ENCODE measurements at regions not wholly inside any gene's neighbourhood (a gene's known extent, or its start where the extent isn't known, plus 50 kb on each side); places are given as distances from the start of the nearest gene placed in this dataset.

DNA sequence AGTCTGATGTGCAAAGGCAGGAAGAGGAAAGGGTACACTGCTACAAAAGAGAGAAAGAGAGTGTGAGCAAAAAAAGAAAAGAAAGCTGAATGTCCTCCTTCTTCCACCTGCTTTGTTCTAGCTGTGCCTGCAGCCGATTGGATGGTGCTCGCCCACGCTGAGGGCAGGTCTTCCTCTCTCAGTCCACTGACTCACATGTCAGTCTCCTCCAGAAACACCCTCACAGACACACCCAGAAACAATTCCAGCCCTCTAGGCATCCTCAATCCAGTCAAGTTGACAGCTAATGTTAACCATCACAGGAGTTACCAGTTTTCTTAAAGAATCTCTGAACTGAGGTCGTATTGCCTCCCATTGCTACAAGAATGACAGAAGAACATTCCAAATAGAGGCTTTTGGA, 411.9 kb upstream of the SASH1 start:
- Histone ChIP-seq H3K36me3 (no peaks in the 10 kb centered on the region), H3K27me3 (replicated peaks) (no peaks in the 10 kb centered on the region), H3K9me3 (replicated peaks) (no peaks in the 10 kb centered on the region), H3K4me3 (no peak overlapping the region), H3K4me1 (replicated peaks) (no peaks in the 10 kb centered on the region), H3K27ac (no peak overlapping the region)
- DNase-seq (ENCODE audit: low read depth in 1 of 2, low spot score in 2 of 2): no peak

DNA sequence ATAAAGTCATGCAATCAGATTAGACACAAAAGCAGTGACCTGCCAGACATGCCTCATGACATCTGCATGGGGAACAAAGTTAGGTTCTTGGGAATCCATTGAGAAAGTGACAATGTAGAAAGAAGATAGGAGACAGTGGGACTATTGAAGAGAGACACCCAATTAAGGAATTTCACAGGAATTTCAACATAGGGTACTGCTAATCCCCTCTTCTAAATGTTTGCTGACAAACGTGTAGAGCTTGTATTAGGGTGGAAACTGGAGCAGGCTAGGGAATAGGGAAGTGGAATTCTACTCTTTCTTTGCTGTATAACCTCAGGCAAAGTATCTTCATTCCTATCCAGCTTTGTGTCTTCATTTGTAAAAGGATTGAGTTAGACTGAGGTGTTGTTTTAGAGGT, 409.4 kb upstream of the SASH1 start:
- Histone ChIP-seq H3K27ac (no peak overlapping the region), H3K36me3 (no peaks in the 10 kb centered on the region), H3K27me3 (replicated peaks) (no peaks in the 10 kb centered on the region), H3K9me3 (replicated peaks) (no peaks in the 10 kb centered on the region), H3K4me1 (replicated peaks) (no peaks in the 10 kb centered on the region), H3K4me3 (no peak overlapping the region)
- no peak for DNase-seq (ENCODE audit: low read depth in 1 of 2, low spot score in 2 of 2)

DNA sequence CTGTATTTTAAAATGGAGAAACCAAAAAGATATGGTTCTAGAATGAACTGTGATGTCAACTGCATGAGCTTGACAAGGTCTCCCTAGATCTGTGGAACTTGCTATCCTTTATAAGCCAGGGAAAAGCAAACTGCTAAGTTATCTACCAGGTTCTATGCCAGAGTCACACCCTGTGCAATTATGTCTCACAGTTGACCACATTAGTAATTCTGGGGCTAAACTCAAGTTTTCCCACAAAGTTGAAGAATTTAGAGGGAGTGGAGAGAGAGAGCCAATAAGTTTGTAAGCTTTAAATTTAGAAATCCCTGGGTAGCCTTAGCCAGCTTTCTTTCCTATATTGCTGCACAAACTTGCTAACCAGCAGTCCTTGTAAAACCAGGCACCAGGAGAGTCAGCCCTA, 407.0 kb upstream of the SASH1 start:
- DNase-seq (ENCODE audit: low read depth in 1 of 2, low spot score in 2 of 2): no peak
- Histone ChIP-seq H3K4me1 (replicated peaks) (peaks cover 2% of the 10 kb centered on the region; the same call in 1 of the 2 replicates), H3K4me3 (no peak overlapping the region), H3K36me3 (no peaks in the 10 kb centered on the region), H3K9me3 (replicated peaks) (no peaks in the 10 kb centered on the region), H3K27ac (no peak overlapping the region), H3K27me3 (replicated peaks) (no peaks in the 10 kb centered on the region)

DNA sequence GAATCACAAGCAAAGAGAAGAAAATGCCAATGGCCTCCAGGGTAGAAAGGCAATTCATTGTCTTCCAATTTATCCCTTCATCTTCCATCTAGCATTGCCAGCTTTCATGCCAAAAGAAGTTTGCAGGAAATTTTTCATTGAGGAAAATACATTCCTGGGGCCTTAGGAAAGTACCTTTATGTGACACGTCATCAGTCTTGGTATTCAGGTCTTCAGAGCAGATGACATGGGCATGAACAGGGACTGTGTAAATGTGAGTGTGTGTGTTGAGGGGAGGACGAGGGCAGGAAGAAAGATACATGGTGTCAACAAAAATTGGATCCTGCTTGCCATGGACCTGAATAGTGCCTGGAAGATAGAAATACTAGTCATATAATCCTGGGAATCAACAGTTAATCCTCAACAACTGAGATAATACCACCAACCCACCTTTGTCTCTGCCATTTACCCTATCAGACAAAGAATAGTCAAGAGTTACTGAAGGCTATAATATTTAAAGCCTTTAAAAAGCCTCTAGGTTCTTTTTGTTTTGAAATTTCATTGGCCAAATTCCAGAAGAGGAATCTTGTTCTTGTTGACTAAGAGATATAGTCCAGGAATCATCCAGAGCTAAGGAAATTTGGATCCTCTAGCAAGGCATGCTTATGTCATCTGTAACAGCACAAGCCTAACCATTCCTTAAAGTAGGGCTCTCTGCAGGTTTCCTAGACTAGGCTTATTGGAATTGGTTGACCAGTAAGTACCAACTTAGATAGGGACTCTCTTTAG, 405.8 kb upstream of the SASH1 start:
- Histone ChIP-seq H3K27ac (no peak overlapping the region), H3K27me3 (replicated peaks) (no peaks in the 10 kb centered on the region), H3K36me3 (no peaks in the 10 kb centered on the region), H3K4me1 (replicated peaks) (peaks cover 14% of the 10 kb centered on the region), H3K9me3 (replicated peaks) (no peaks in the 10 kb centered on the region), H3K4me3 (no peak overlapping the region)
- DNase-seq (ENCODE audit: low read depth in 1 of 2, low spot score in 2 of 2): no peak

DNA sequence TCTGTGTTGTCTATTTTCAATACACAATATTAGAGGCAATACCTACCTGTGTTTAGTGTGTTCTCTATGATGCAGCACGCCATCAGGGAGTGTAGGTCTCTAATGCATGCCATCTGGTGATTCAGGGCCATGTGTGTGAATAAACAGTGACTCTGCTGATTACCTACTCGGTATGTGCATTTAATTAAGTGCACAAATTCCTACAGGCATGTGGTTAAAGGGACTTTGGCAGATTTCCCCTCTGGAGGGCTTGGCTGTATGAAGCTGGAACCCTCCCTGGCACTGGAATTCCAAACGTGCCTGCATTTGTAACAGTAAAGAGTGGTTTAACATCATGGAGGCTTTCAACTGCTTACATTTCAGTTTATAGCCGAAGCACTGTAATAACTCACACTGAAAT, 401.5 kb upstream of the SASH1 start:
- Histone ChIP-seq H3K27me3 (replicated peaks) (no peaks in the 10 kb centered on the region), H3K4me1 (replicated peaks) (peaks cover 19% of the 10 kb centered on the region), H3K4me3 (no peak overlapping the region), H3K27ac (peak overlapping the region; percentile 29), H3K9me3 (replicated peaks) (no peaks in the 10 kb centered on the region), H3K36me3 (no peaks in the 10 kb centered on the region)
- peak; percentile 62 to 65 for DNase-seq (ENCODE audit: low read depth in 1 of 2, low spot score in 2 of 2)

DNA sequence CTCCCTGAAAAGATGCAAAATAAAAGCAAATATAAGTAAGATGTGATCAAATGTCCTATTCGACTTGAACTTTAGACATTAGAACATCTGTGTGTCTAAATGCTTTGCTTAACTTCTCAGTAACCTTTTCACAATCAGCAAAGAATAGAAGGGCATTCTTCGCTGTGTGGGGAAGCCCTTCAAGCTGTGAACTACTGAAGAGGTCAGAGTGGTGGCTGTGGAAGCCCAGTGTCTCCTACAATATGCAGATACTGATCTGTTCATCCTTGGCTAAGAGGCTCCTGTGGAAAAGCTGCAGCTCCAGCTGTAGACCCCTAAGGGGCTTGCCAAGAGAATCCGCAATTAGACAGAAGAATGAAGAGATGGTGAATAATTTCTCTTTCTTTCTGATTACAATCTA, 400.3 kb upstream of the SASH1 start:
- DNase-seq (ENCODE audit: low read depth in 1 of 2, low spot score in 2 of 2): no peak
- Histone ChIP-seq H3K27ac (no peak overlapping the region), H3K36me3 (no peaks in the 10 kb centered on the region), H3K4me1 (replicated peaks) (peaks cover 19% of the 10 kb centered on the region), H3K4me3 (no peak overlapping the region), H3K9me3 (replicated peaks) (no peaks in the 10 kb centered on the region; the same call in 1 of the 2 replicates), H3K27me3 (replicated peaks) (no peaks in the 10 kb centered on the region)

DNA sequence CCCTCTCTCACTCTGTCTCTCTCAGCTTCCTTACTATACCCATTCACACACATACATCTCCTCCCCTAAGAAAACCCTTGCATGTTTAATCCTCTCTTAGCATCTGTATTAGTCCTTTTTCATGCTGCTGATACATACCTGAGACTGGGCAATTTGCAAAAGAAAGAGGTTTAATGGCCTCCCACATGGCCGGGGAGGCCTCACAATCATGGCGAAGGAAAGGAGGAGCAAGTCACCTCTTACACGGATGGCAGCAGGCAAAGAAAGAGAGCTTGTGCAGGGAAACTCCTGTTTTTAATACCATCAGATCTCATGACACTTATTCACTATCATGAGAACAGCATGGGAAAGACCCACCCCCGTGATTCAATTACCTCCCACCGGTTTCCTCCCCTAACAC, 398.5 kb upstream of the SASH1 start:
- no peak overlapping the region for H3K4me3 ChIP-seq
- H3K27me3 ChIP-seq (replicated peaks): no peaks in the 10 kb centered on the region
- no peaks in the 10 kb centered on the region; the same call in 1 of the 2 replicates for H3K9me3 ChIP-seq (replicated peaks)
- H3K27ac ChIP-seq: no peak overlapping the region
- DNase-seq (ENCODE audit: low read depth in 1 of 2, low spot score in 2 of 2): no peak
- peaks cover 19% of the 10 kb centered on the region for H3K4me1 ChIP-seq (replicated peaks)
- H3K36me3 ChIP-seq: no peaks in the 10 kb centered on the region

DNA sequence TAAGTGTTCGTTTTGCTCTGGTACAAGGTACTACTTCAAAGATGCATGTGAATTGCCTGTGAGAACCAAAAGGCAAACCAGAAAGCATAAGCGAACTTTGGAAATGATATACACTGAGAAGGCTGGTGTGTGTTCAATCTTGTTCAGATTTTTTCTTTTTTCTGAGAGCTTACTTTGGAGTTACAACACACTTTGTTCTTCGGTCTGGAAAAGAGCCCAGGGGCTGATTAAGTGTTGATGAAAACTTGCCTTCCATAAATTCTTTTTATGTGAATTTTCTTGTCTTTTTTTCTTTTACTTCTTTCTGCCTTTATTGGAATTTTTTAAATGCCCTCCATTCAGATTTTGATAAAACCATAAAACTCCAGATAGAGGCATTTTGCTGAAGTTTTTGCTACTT, 395.1 kb upstream of the SASH1 start:
- Histone ChIP-seq H3K4me3 (no peak overlapping the region), H3K4me1 (replicated peaks) (peaks cover 17% of the 10 kb centered on the region)
- DNase-seq (ENCODE audit: low read depth in 1 of 2, low spot score in 2 of 2): no peak

DNA sequence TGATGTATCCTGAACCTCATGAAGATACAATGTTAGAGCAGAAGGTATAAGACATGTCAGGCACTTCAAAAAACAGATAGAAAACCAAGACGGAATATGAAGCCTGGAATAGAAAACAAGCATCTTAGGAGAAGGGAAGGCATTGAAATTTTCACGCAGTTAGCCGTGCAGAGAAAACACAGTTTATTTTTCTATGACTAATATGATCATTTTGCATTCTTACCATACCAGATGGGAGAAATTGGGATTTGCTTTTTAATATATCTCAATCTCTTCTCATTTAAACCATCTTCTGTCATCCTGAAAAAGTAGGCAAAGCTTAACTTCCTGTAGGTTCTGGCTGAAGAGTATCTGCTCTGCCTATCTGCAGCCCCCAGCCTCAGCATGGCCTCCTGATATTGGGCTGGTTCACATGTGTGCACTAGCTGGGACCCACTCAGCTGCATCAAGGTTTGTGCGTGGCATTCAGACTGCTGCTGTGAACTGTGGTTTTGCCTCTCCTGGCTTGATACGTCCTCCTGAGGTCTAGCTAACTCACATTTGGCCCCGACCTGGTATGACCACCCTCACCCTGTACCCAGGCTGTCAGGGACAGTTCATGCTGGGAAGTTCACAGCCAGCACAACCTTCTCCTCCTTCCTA, 392.5 kb upstream of the SASH1 start:
- Histone ChIP-seq H3K36me3 (no peaks in the 10 kb centered on the region), H3K27me3 (replicated peaks) (no peaks in the 10 kb centered on the region), H3K9me3 (replicated peaks) (no peaks in the 10 kb centered on the region; the same call in 1 of the 2 replicates), H3K4me1 (replicated peaks) (peaks cover 17% of the 10 kb centered on the region), H3K4me3 (no peak overlapping the region), H3K27ac (peak overlapping the region; percentile 71)
- DNase-seq (ENCODE audit: low read depth in 1 of 2, low spot score in 2 of 2): peak; percentile 44 to 57

More for the DNA sequence above, 395.1 kb upstream of the SASH1 start:
- Histone ChIP-seq H3K36me3 (no peaks in the 10 kb centered on the region), H3K9me3 (replicated peaks) (no peaks in the 10 kb centered on the region; the same call in 1 of the 2 replicates), H3K27ac (no peak overlapping the region), H3K27me3 (replicated peaks) (no peaks in the 10 kb centered on the region)

DNA sequence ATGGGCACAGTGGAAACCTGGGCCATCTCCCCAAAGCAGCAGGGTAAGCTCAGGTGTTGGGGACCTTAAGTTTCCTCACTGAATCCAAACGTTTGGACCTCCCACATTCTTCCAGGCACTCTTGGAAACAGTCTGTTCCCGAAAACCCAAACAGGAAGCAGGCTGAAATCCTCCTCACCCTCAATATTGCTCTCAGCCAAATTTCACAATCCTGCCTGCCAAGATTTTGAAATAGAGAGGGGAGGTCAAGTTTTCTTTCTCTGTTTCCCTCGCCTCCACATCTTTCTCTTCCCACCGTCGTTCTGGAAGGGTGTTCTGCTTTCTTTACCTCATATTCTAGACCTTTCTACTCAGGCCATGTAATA, 392.0 kb upstream of the SASH1 start:
- H3K4me3 ChIP-seq: no peak overlapping the region
- no peak for DNase-seq (ENCODE audit: low read depth in 1 of 2, low spot score in 2 of 2)
- H3K27me3 ChIP-seq (replicated peaks): no peaks in the 10 kb centered on the region
- H3K9me3 ChIP-seq (replicated peaks): no peaks in the 10 kb centered on the region; the same call in 1 of the 2 replicates
- H3K4me1 ChIP-seq (replicated peaks): peaks cover 17% of the 10 kb centered on the region
- H3K27ac ChIP-seq: peak overlapping the region; percentile 71
- H3K36me3 ChIP-seq: no peaks in the 10 kb centered on the region

DNA sequence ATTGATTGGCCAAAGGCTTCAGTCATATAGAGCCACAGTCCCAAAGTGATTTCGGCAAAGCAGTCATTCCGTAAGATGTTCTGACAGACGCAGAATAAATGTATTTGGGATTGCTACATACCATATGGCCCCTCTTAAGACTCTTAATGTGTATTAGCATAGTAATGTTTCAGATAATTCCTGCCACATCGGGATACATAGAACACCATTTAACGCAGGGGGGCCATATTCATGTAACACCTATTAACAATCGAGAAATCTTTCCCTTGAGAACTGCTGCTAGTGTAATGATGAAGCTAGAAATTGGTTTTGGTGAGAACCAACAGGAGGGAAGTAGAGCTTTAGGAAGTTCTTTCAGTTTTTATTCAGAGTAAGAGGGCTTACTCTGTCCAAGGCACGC, 390.9 kb upstream of the SASH1 start:
- Histone ChIP-seq H3K9me3 (replicated peaks) (no peaks in the 10 kb centered on the region; the same call in 1 of the 2 replicates), H3K27me3 (replicated peaks) (no peaks in the 10 kb centered on the region), H3K27ac (no peak overlapping the region), H3K4me1 (replicated peaks) (peaks cover 17% of the 10 kb centered on the region), H3K4me3 (no peak overlapping the region), H3K36me3 (no peaks in the 10 kb centered on the region)
- no peak for DNase-seq (ENCODE audit: low read depth in 1 of 2, low spot score in 2 of 2)

DNA sequence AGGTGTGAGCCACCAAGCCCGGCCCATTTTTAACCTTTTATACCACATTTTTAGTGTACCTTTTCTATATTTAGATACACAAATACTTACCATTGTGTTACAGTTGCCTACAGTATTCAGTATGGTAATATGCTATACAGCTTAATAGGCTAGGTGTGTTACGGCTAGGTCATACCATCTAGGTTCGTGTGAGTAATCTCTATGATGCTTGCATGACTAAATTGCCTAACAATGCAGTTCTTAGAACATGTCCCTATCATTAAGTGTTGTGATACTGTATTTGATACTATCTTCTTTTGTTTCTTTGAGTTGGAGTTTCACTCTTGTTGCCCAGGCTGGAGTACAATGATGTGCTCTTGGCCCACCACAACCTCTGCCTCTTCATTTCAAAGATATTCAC, 387.7 kb upstream of the SASH1 start:
- Histone ChIP-seq H3K27me3 (replicated peaks) (no peaks in the 10 kb centered on the region), H3K9me3 (replicated peaks) (no peaks in the 10 kb centered on the region), H3K4me1 (replicated peaks) (peaks cover 13% of the 10 kb centered on the region), H3K36me3 (no peaks in the 10 kb centered on the region), H3K27ac (no peak overlapping the region), H3K4me3 (no peak overlapping the region)
- DNase-seq (ENCODE audit: low read depth in 1 of 2, low spot score in 2 of 2): no peak

DNA sequence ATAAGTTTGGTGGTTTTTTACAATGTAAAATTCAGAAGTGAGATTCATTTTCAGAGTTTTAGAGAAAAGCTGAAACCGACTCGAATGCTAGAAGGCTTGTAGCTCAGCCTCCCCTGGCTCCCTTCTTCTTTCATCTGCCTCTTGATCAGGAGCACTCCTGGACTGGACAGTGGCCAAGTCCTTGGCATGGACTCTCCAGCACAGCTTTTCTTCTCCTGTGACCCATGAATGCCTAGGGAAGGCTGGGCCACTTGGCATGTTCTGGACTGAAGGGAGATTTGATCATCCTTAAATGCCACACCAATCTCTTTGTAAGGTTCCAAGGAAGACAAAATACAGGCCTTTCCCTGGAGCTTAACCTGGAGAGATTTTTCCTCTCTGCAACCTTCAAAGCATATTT, 384.0 kb upstream of the SASH1 start:
- DNase-seq (ENCODE audit: low read depth in 1 of 2, low spot score in 2 of 2): no peak
- Histone ChIP-seq H3K27ac (no peak overlapping the region), H3K4me3 (no peak overlapping the region), H3K4me1 (replicated peaks) (no peaks in the 10 kb centered on the region), H3K27me3 (replicated peaks) (no peaks in the 10 kb centered on the region), H3K9me3 (replicated peaks) (no peaks in the 10 kb centered on the region), H3K36me3 (no peaks in the 10 kb centered on the region)

DNA sequence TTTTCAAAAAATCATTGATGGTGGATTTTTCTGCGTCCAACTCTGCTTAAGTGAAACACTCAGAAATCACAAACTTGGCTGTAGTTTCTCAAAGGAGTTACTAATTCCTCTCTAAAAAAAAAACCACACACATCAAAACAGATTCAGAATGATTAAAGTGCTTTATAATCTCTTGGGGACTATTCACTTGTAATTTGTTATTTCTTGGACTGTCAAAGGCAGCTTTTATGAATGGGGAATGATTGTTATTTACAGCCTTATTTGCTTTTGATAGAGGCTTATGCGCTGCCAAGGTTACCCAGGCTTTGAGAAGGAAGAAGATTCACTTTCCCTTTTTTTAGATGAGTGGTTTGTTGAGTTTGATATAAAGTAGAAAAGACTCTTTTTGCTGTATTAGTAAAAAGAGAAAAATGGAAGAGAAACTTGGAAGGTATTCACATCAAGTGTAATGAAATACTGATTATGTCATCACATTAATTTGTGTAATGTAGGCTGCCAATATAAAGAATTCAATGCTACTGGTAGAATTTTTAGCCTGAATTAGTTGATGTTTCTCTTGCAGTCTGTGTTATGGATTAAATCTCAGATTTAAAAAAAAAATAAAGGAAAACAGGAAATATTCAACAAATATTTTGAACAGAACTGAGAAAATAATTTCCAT, 381.0 kb upstream of the SASH1 start:
- no peaks in the 10 kb centered on the region for H3K9me3 ChIP-seq (replicated peaks)
- no peaks in the 10 kb centered on the region for H3K4me1 ChIP-seq (replicated peaks)
- H3K36me3 ChIP-seq: no peaks in the 10 kb centered on the region
- no peak overlapping the region for H3K4me3 ChIP-seq
- H3K27ac ChIP-seq: no peak overlapping the region
- DNase-seq (ENCODE audit: low read depth in 1 of 2, low spot score in 2 of 2): no peak
- no peaks in the 10 kb centered on the region for H3K27me3 ChIP-seq (replicated peaks)
